ENCODE measurements at regions not wholly inside any gene's neighbourhood (a gene's known extent, or its start where the extent isn't known, plus 50 kb on each side); places are given as distances from the start of the nearest gene placed in this dataset.

GRCh38 chr5:3265131-3265885 is 330.3 kb upstream of the IRX1 start:
- ATAC-seq (ENCODE audit: insufficient number of reproducible peaks, low FRiP score, low read depth) (no peak), DNase-seq (ENCODE audit: low spot score) (no peak)
- no peaks in the 10 kb centered on the region for H3K27me3 ChIP-seq (replicated peaks; ENCODE audit: insufficient read depth)

GRCh38 chr5:3262451-3262850 is 333.2 kb upstream of the IRX1 start:
- H3K4me3 ChIP-seq, result no peak overlapping the region
- no peaks in the 10 kb centered on the region for H3K9me3 ChIP-seq
- TF ChIP-seq, protein P1, sequence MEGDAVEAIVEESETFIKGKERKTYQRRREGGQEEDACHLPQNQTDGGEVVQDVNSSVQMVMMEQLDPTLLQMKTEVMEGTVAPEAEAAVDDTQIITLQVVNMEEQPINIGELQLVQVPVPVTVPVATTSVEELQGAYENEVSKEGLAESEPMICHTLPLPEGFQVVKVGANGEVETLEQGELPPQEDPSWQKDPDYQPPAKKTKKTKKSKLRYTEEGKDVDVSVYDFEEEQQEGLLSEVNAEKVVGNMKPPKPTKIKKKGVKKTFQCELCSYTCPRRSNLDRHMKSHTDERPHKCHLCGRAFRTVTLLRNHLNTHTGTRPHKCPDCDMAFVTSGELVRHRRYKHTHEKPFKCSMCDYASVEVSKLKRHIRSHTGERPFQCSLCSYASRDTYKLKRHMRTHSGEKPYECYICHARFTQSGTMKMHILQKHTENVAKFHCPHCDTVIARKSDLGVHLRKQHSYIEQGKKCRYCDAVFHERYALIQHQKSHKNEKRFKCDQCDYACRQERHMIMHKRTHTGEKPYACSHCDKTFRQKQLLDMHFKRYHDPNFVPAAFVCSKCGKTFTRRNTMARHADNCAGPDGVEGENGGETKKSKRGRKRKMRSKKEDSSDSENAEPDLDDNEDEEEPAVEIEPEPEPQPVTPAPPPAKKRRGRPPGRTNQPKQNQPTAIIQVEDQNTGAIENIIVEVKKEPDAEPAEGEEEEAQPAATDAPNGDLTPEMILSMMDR (IDR thresholded peaks at IDR 0.05), result no peak
- DNase-seq (ENCODE audit: low spot score), result no peak
- H3K4me1 ChIP-seq (ENCODE audit: control insufficient read depth in 1 of 2, low read depth in 2 of 2), result no peaks in the 10 kb centered on the region
- ATAC-seq (ENCODE audit: insufficient number of reproducible peaks, low FRiP score, low read depth), result no peak
- no peaks in the 10 kb centered on the region for H3K36me3 ChIP-seq
- H3K27me3 ChIP-seq (replicated peaks; ENCODE audit: insufficient read depth), result no peaks in the 10 kb centered on the region
- no peak overlapping the region for H3K27ac ChIP-seq

More at GRCh38 chr5:3265131-3265885, 330.3 kb upstream of the IRX1 start:
- H3K4me1 ChIP-seq (ENCODE audit: control insufficient read depth in 1 of 2, low read depth in 2 of 2), result no peaks in the 10 kb centered on the region
- TF ChIP-seq, protein P1 (IDR thresholded peaks at IDR 0.05), result no peak
- no peak overlapping the region for H3K27ac ChIP-seq
- H3K4me3 ChIP-seq, result no peak overlapping the region
- no peaks in the 10 kb centered on the region for H3K9me3 ChIP-seq
- H3K36me3 ChIP-seq, result no peaks in the 10 kb centered on the region

GRCh38 chr5:3261081-3261480 is 334.6 kb upstream of the IRX1 start:
- ATAC-seq (ENCODE audit: insufficient number of reproducible peaks, low FRiP score, low read depth), result no peak
- Histone ChIP-seq H3K27me3 (replicated peaks; ENCODE audit: insufficient read depth) (no peaks in the 10 kb centered on the region), H3K4me3 (no peak overlapping the region), H3K4me1 (ENCODE audit: control insufficient read depth in 1 of 2, low read depth in 2 of 2) (no peaks in the 10 kb centered on the region), H3K27ac (no peak overlapping the region), H3K36me3 (no peaks in the 10 kb centered on the region), H3K9me3 (no peaks in the 10 kb centered on the region)
- DNase-seq (ENCODE audit: low spot score), result no peak
- TF ChIP-seq, protein P1 (IDR thresholded peaks at IDR 0.05), result no peak

- Histone ChIP-seq H3K4me1 (ENCODE audit: control insufficient read depth in 1 of 2, low read depth in 2 of 2) (no peaks in the 10 kb centered on the region), H3K9me3 (no peaks in the 10 kb centered on the region), H3K4me3 (no peak overlapping the region), H3K27ac (no peak overlapping the region), H3K36me3 (no peaks in the 10 kb centered on the region), H3K27me3 (replicated peaks; ENCODE audit: insufficient read depth) (no peaks in the 10 kb centered on the region)
- DNase-seq (ENCODE audit: low spot score), result no peak
- no peak for ATAC-seq (ENCODE audit: insufficient number of reproducible peaks, low FRiP score, low read depth)
- TF ChIP-seq, protein P1 (IDR thresholded peaks at IDR 0.05), result no peak
These were observed 337.6 kb upstream of the IRX1 start for GRCh38 chr5:3258050-3258449.

DNA sequence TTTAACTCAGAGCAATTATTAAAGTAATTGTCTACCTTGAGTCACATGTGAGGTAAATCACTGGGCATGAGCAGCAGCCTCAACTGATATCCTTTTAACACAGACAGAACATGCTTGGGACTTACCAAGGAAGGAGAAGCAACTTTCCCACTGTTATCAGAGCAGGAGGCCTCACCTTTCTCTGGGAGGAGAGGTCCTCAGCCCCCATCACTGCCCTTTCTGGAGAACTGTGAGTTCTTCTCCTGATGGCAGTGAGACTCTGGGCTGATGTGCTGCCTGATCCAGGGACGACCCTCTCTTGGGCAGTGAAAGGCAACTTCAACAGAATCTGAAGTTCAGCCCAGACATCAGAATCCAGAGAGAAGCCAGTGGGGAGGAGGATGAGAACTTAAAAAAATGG is 343.4 kb upstream of the IRX1 start:
- Histone ChIP-seq H3K9me3 (no peaks in the 10 kb centered on the region), H3K36me3 (no peaks in the 10 kb centered on the region), H3K27me3 (replicated peaks; ENCODE audit: insufficient read depth) (no peaks in the 10 kb centered on the region), H3K27ac (no peak overlapping the region), H3K4me3 (no peak overlapping the region), H3K4me1 (ENCODE audit: control insufficient read depth in 1 of 2, low read depth in 2 of 2) (no peaks in the 10 kb centered on the region)
- ATAC-seq (ENCODE audit: insufficient number of reproducible peaks, low FRiP score, low read depth) (no peak), DNase-seq (ENCODE audit: low spot score) (no peak)
- TF ChIP-seq, protein P1 (IDR thresholded peaks at IDR 0.05), result no peak
